SU-DHL-6 (cell line): ENCODE measurements at regions not wholly inside any gene's neighbourhood (a gene's known extent, or its start where the extent isn't known, plus 50 kb on each side); places are given as distances from the start of the nearest gene placed in this dataset.
"Not testable (repeated sequence)": the region's sequence is repeated elsewhere in the genome, so short reads cannot be mapped to it uniquely, and the experiment has no call there.

Experiments used
- H2AFZ ChIP-seq: fragments of 200-600 bp; sonication (generic); 2 replicates; pipeline ENCODE4 v1.6.1; 2014; ENCODE audit warnings: low read depth, mild to moderate bottlenecking, moderate library complexity, mixed read lengths, antibody characterized with exemption, low read length; ENCODE audit not compliant: severe bottlenecking
- H3F3A ChIP-seq: fragments of 200-600 bp; shearing (Covaris generic); 2 replicates; pipeline ENCODE4 v1.6.0; 2016; ENCODE audit warnings: antibody characterized with exemption, mild to moderate bottlenecking; ENCODE audit not compliant: insufficient read depth
- H3K27ac ChIP-seq: fragments of 200-600 bp; sonication (generic); 2 replicates; pipeline ENCODE4 v1.5.1; 2016; ENCODE audit warnings: low read depth, mild to moderate bottlenecking, low read length, moderate library complexity, mixed read lengths
- H3K27me3 ChIP-seq: fragments of 200-600 bp; sonication (generic), shearing (Covaris generic); 2 replicates; pipeline ENCODE4 v1.6.0; 2014; ENCODE audit warnings: mild to moderate bottlenecking, low read length
- H3K36me3 ChIP-seq: fragments of 200-600 bp; sonication (generic); 2 replicates; pipeline ENCODE4 v1.6.1; 2014; ENCODE audit warnings: mild to moderate bottlenecking, low read length, mixed read lengths
- H3K4me2 ChIP-seq: fragments of 300-600, 200-600 bp; shearing (Covaris generic), sonication (generic); 2 replicates; pipeline ENCODE4 v1.6.0; 2014; ENCODE audit warnings: low read length, low read depth, mild to moderate bottlenecking; ENCODE audit not compliant: poor library complexity, severe bottlenecking
- H3K4me3 ChIP-seq: fragments of 200-600 bp; sonication (generic); 2 replicates; pipeline ENCODE4 v1.5.1; 2014; ENCODE audit warnings: antibody characterized with exemption, low read length, mild to moderate bottlenecking, mixed read lengths; ENCODE audit not compliant: insufficient read depth, poor library complexity, severe bottlenecking
- H3K79me2 ChIP-seq: fragments of 200-600 bp; sonication (generic); 2 replicates; pipeline ENCODE4 v1.6.1; 2014; ENCODE audit warnings: mild to moderate bottlenecking, low read length, moderate library complexity; ENCODE audit not compliant: insufficient read depth
- H3K9ac ChIP-seq: fragments of 200-600 bp; sonication (generic); 2 replicates; pipeline ENCODE4 v1.7.0; 2014; ENCODE audit warnings: mild to moderate bottlenecking, low read length
- H3K9me2 ChIP-seq: fragments of 200-600 bp; sonication (generic); replicated peaks from 2 replicates; pipeline ENCODE4 v1.6.1; 2014; ENCODE audit warnings: low read length; ENCODE audit not compliant: insufficient read depth
- H3K9me3 ChIP-seq: fragments of 200-600 bp; sonication (generic); 2 replicates; pipeline ENCODE4 v1.6.1; 2014; ENCODE audit warnings: low read length, mixed read lengths; ENCODE audit not compliant: insufficient read depth
- H4K20me1 ChIP-seq: fragments of 200-600 bp; sonication (generic); 2 replicates; pipeline ENCODE4 v1.6.1; 2014; ENCODE audit warnings: low read depth, mild to moderate bottlenecking, antibody characterized with exemption, low read length, moderate library complexity, mixed read lengths
- CTCF ChIP-seq: fragments of 200-600 bp; sonication (generic); IDR thresholded peaks from one replicate; pipeline ENCODE4 v1.5.1; 2017; ENCODE audit warnings: antibody characterized with exemption, mild to moderate bottlenecking, low read length, moderate library complexity; ENCODE audit not compliant: insufficient read depth, poor library complexity, severe bottlenecking
- EZH2phosphoT487 ChIP-seq: fragments of 200-600 bp; sonication (generic), shearing (Covaris generic); conservative IDR thresholded peaks from 2 replicates; pipeline ENCODE4 v1.6.1; 2018; ENCODE audit warnings: mild to moderate bottlenecking, antibody characterized with exemption, low read length, moderate library complexity, mixed read lengths

- Histone ChIP-seq H3K9ac (no peak overlapping the region), H3K4me3 (no peak overlapping the region), H4K20me1 (no peaks in the 10 kb centered on the region), H3K27me3 (no peaks in the 10 kb centered on the region), H2AFZ (no peak overlapping the region), H3K27ac (no peak overlapping the region), H3K9me3 (no peaks in the 10 kb centered on the region), H3K79me2 (no peaks in the 10 kb centered on the region), H3K36me3 (no peaks in the 10 kb centered on the region), H3K9me2 (no peaks in the 10 kb centered on the region), H3K4me2 (no peak overlapping the region), H3F3A (no peaks in the 10 kb centered on the region)
- TF ChIP-seq CTCF: no peak
Observed at GRCh38 chr12:59282999-59283398, 312.8 kb upstream of the SLC16A7 start.

DNA sequence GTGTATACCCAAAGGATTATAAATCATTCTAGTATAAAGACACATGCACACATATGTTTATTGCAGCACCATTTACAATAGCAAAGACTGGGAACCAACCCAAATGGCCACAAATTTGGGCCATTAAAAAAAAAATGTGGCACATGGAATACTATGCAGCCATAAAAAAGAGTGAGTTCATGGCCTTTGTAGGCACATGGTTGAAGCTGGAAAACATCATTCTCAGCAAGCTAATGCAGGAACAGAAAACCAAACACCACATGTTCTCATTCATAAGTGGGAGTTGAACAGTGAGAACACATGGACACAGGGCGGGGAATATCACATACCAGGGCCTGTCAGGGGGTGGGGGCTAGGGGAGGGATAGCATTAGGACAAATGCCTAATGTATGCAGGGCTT lies 322.3 kb upstream of the SLC16A7 start:
- H3K4me3 ChIP-seq, H3K36me3 ChIP-seq, H4K20me1 ChIP-seq, H3K4me2 ChIP-seq, H3K27me3 ChIP-seq, H3K79me2 ChIP-seq, H3K9ac ChIP-seq, H3F3A ChIP-seq, H3K27ac ChIP-seq, H3K9me2 ChIP-seq, H3K9me3 ChIP-seq, H2AFZ ChIP-seq: not testable (repeated sequence)

- Histone ChIP-seq H3K9me3 (no peaks in the 10 kb centered on the region), H3K4me2 (no peak overlapping the region), H3K36me3 (no peaks in the 10 kb centered on the region), H3K27ac (no peak overlapping the region), H3K9ac (no peak overlapping the region), H4K20me1 (no peaks in the 10 kb centered on the region), H3K4me3 (no peak overlapping the region), H3K9me2 (no peaks in the 10 kb centered on the region), H3K79me2 (no peaks in the 10 kb centered on the region), H2AFZ (no peak overlapping the region), H3F3A (no peaks in the 10 kb centered on the region), H3K27me3 (no peaks in the 10 kb centered on the region)
- no peak for TF ChIP-seq CTCF
- no peak for TF ChIP-seq EZH2phosphoT487
Observed at GRCh38 chr12:59268295-59268809, 327.5 kb upstream of the SLC16A7 start.

DNA sequence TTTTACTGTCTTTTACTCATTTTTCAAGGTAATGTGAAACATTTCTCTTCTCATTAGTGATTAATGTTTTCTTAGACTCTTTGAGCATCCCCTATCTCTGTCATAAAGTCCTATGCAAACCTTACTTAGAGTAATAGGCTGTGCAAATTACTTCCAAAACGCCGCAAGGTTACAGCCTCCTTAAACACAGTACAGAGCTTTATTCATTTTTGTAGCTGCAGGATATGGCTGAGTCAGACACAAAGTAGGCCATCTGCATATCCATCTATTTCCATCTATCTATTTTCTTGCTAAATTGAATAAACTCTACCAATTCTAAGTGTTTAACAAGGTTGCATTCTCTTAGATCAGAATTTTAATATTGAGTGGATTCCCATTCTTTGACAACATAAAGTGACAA lies 335.6 kb upstream of the SLC16A7 start:
- H3K4me2 ChIP-seq: no peak overlapping the region
- no peaks in the 10 kb centered on the region for H4K20me1 ChIP-seq
- no peaks in the 10 kb centered on the region for H3K9me3 ChIP-seq
- H2AFZ ChIP-seq: no peak overlapping the region
- no peaks in the 10 kb centered on the region for H3F3A ChIP-seq
- H3K9me2 ChIP-seq: no peaks in the 10 kb centered on the region
- TF ChIP-seq EZH2phosphoT487: no peak
- TF ChIP-seq CTCF: no peak
- no peak overlapping the region for H3K4me3 ChIP-seq
- H3K9ac ChIP-seq: no peak overlapping the region
- H3K27me3 ChIP-seq: no peaks in the 10 kb centered on the region
- H3K36me3 ChIP-seq: no peaks in the 10 kb centered on the region
- no peaks in the 10 kb centered on the region for H3K79me2 ChIP-seq
- H3K27ac ChIP-seq: no peak overlapping the region
